ENCODE measurements at regions not wholly inside any gene's neighbourhood (a gene's known extent, or its start where the extent isn't known, plus 50 kb on each side); places are given as distances from the start of the nearest gene placed in this dataset.
A peak's percentile ranks its signal among the peaks of the same experiment; 100 is the strongest.
"Not testable (repeated sequence)": the region's sequence is repeated elsewhere in the genome, so short reads cannot be mapped to it uniquely, and the experiment has no call there.

GRCh38 chr2:111442767-111443454, 322.2 kb downstream of the BCL2L11 start:
- not testable (repeated sequence) for DNase-seq (ENCODE audit: low read depth); H3K4me3 ChIP-seq (ENCODE audit: control insufficient read depth, low read depth, low read length)

- not testable (repeated sequence) for DNase-seq (ENCODE audit: low read depth); H3K4me3 ChIP-seq (ENCODE audit: control insufficient read depth, low read depth, low read length)
Measured at GRCh38 chr2:111444516-111444915, 323.8 kb downstream of the BCL2L11 start.

GRCh38 chr2:111445191-111445929, 324.6 kb downstream of the BCL2L11 start:
- H3K4me3 ChIP-seq (ENCODE audit: control insufficient read depth, low read depth, low read length); DNase-seq (ENCODE audit: low read depth): not testable (repeated sequence)

- DNase-seq (ENCODE audit: low read depth); H3K4me3 ChIP-seq (ENCODE audit: control insufficient read depth, low read depth, low read length): not testable (repeated sequence)
Measured at GRCh38 chr2:111445941-111446340, 325.2 kb downstream of the BCL2L11 start.

- not testable (repeated sequence) for DNase-seq (ENCODE audit: low read depth); H3K4me3 ChIP-seq (ENCODE audit: control insufficient read depth, low read depth, low read length)
Measured at GRCh38 chr2:111447482-111447881, 326.8 kb downstream of the BCL2L11 start.

- DNase-seq (ENCODE audit: low read depth); H3K4me3 ChIP-seq (ENCODE audit: control insufficient read depth, low read depth, low read length): not testable (repeated sequence)
Measured at GRCh38 chr2:111448796-111449195, 328.1 kb downstream of the BCL2L11 start.

GRCh38 chr2:111450526-111450925, 329.8 kb downstream of the BCL2L11 start:
- DNase-seq (ENCODE audit: low read depth); H3K4me3 ChIP-seq (ENCODE audit: control insufficient read depth, low read depth, low read length): not testable (repeated sequence)

- H3K4me3 ChIP-seq (ENCODE audit: control insufficient read depth, low read depth, low read length); DNase-seq (ENCODE audit: low read depth): not testable (repeated sequence)
Measured at GRCh38 chr2:111451692-111452199, 331.0 kb downstream of the BCL2L11 start.

GRCh38 chr2:111452208-111452607, 331.5 kb downstream of the BCL2L11 start:
- H3K4me3 ChIP-seq (ENCODE audit: control insufficient read depth, low read depth, low read length); DNase-seq (ENCODE audit: low read depth): not testable (repeated sequence)

GRCh38 chr2:111453308-111453707, 332.6 kb downstream of the BCL2L11 start:
- not testable (repeated sequence) for H3K4me3 ChIP-seq (ENCODE audit: control insufficient read depth, low read depth, low read length); DNase-seq (ENCODE audit: low read depth)

GRCh38 chr2:111453816-111454215, 333.1 kb downstream of the BCL2L11 start:
- not testable (repeated sequence) for H3K4me3 ChIP-seq (ENCODE audit: control insufficient read depth, low read depth, low read length); DNase-seq (ENCODE audit: low read depth)

GRCh38 chr2:111454404-111454803, 333.7 kb downstream of the BCL2L11 start:
- H3K4me3 ChIP-seq (ENCODE audit: control insufficient read depth, low read depth, low read length): not testable (repeated sequence)
- DNase-seq (ENCODE audit: low read depth): peak; percentile 72

- DNase-seq (ENCODE audit: low read depth): peak; percentile 69
- H3K4me3 ChIP-seq (ENCODE audit: control insufficient read depth, low read depth, low read length): not testable (repeated sequence)
Measured at GRCh38 chr2:111455016-111456015, 334.6 kb downstream of the BCL2L11 start.

GRCh38 chr2:111457191-111457590, 336.5 kb downstream of the BCL2L11 start:
- not testable (repeated sequence) for DNase-seq (ENCODE audit: low read depth); H3K4me3 ChIP-seq (ENCODE audit: control insufficient read depth, low read depth, low read length)

- not testable (repeated sequence) for DNase-seq (ENCODE audit: low read depth); H3K4me3 ChIP-seq (ENCODE audit: control insufficient read depth, low read depth, low read length)
Measured at GRCh38 chr2:111460901-111461300, 340.2 kb downstream of the BCL2L11 start.

GRCh38 chr2:111461831-111462230, 341.1 kb downstream of the BCL2L11 start:
- H3K4me3 ChIP-seq (ENCODE audit: control insufficient read depth, low read depth, low read length): not testable (repeated sequence)

GRCh38 chr2:111462572-111462971, 341.9 kb downstream of the BCL2L11 start:
- not testable (repeated sequence) for DNase-seq (ENCODE audit: low read depth); H3K4me3 ChIP-seq (ENCODE audit: control insufficient read depth, low read depth, low read length)

More at GRCh38 chr2:111461831-111462230, 341.1 kb downstream of the BCL2L11 start:
- not testable (repeated sequence) for DNase-seq (ENCODE audit: low read depth)

- not testable (repeated sequence) for H3K4me3 ChIP-seq (ENCODE audit: control insufficient read depth, low read depth, low read length); DNase-seq (ENCODE audit: low read depth)
Measured at GRCh38 chr2:111463238-111463848, 342.6 kb downstream of the BCL2L11 start.

Data from fibroblast of mammary gland (primary cell).